Gastroesophageal sphincter (tissue), 4 donors: ENCODE measurements at regions not wholly inside any gene's neighbourhood (a gene's known extent, or its start where the extent isn't known, plus 50 kb on each side); places are given as distances from the start of the nearest gene placed in this dataset.

Source experiments
- ATAC-seq: fragments of 150-250 bp; one replicate; pipeline ENCODE4 v1.9.1; 2016; ENCODE audit warnings: mild to moderate bottlenecking, moderate library complexity
- H3K27ac ChIP-seq, 4 donors: fragments of 200-600 bp; sonication (generic) in 3 of 4; 1 replicate in 3 of 4; 2 replicates in 1 of 4; pipeline ENCODE4 v1.5.1; 2016 to 2019
- H3K27me3 ChIP-seq: fragments of 200-600 bp; sonication (generic); one replicate; pipeline ENCODE4 v1.5.1; 2019
- H3K36me3 ChIP-seq, 2 donors: fragments of 200-600 bp; sonication (generic); one replicate each; pipeline ENCODE4 v1.5.1; 2019; ENCODE audit warnings: control low read depth in 1 of 2
- H3K4me1 ChIP-seq, 3 donors: fragments of 200-600 bp; sonication (generic); 1 replicate in 2 of 3; 2 replicates in 1 of 3; pipeline ENCODE4 v1.5.1; 2016 to 2019; ENCODE audit warnings: control low read depth in 2 of 3
- H3K4me3 ChIP-seq, 2 donors: fragments of 200-600 bp; sonication (generic); one replicate each; pipeline ENCODE4 v1.5.1; 2019; ENCODE audit warnings: mild to moderate bottlenecking in 1 of 2, moderate library complexity in 1 of 2
- H3K9me3 ChIP-seq, 3 donors: fragments of 200-600 bp; sonication (generic); one replicate each; pipeline ENCODE4 v1.5.1; 2017 to 2019; ENCODE audit warnings: control low read depth in 2 of 3
- CTCF ChIP-seq, 4 experiments: fragments of 200-600 bp in 2 of 4; fragments of 450-650 bp in 2 of 4; sonication (generic) in 1 of 4; IDR thresholded peaks; one replicate each; pipeline ENCODE4 v1.5.1; 2017 to 2019; ENCODE audit warnings: antibody characterized with exemption in 4 of 4, mild to moderate bottlenecking in 2 of 4, moderate library complexity in 2 of 4
- EP300 ChIP-seq: sonication (generic); formaldehyde crosslinking; IDR thresholded peaks from one replicate; pipeline ENCODE4 v1.6.1; 2017; ENCODE audit warnings: antibody characterized with exemption, mild to moderate bottlenecking
- POLR2A ChIP-seq, 2 donors: fragments of 450-650 bp; IDR thresholded peaks; one replicate each; pipeline ENCODE4 v1.6.1; 2017; ENCODE audit warnings: antibody characterized with exemption in 2 of 2, mild to moderate bottlenecking in 2 of 2, moderate library complexity in 1 of 2
- POLR2AphosphoS5 ChIP-seq: sonication (generic); formaldehyde crosslinking; IDR thresholded peaks from one replicate; pipeline ENCODE4 v1.6.1; 2017; ENCODE audit warnings: antibody characterized with exemption
- WGBS, 2 donors: methylation state at CpG; one replicate each; pipeline ENCODE4 v1.1.5; 2018; ENCODE audit warnings: low coverage in 1 of 2; 5-methylcytosine and 5-hydroxymethylcytosine counted together

GRCh38 chr9:6086006-6086655 is 70.7 kb upstream of the RANBP6 start:
- H3K4me3 ChIP-seq: no peak overlapping the region
- TF ChIP-seq POLR2AphosphoS5 (no peak), EP300 (no peak), CTCF (IDR thresholded peaks at IDR 0.05) (no peak), POLR2A (IDR thresholded peaks at IDR 0.05) (no peak)
- no peaks in the 10 kb centered on the region for H3K9me3 ChIP-seq
- 86 to 98% methylated on average over 5 to 9 of the region's 9 CpGs for WGBS, 2 donors
- no peaks in the 10 kb centered on the region for H3K4me1 ChIP-seq
- no peak overlapping the region for H3K27ac ChIP-seq
- H3K36me3 ChIP-seq: no peaks in the 10 kb centered on the region
- no peak for ATAC-seq
- H3K27me3 ChIP-seq: no peaks in the 10 kb centered on the region

GRCh38 chr9:6080154-6080716 is 64.8 kb upstream of the RANBP6 start:
- TF ChIP-seq POLR2A (IDR thresholded peaks at IDR 0.05): no peak
- peak in 3 of 4 experiments; percentile 7 to 50 (median 36) for TF ChIP-seq CTCF (IDR thresholded peaks at IDR 0.05)
- Histone ChIP-seq H3K36me3 (no peaks in the 10 kb centered on the region), H3K4me3 (peak overlapping the region; percentile 30 to 50), H3K4me1 (no peaks in the 10 kb centered on the region), H3K27ac (peak overlapping the region; percentile 27 to 80 (median 53)), H3K9me3 (no peaks in the 10 kb centered on the region), H3K27me3 (no peaks in the 10 kb centered on the region)
- 18 to 31% methylated on average over 13 to 18 of the region's 18 CpGs for WGBS, 2 donors
- ATAC-seq: peak; percentile 97

- no peaks in the 10 kb centered on the region for H3K9me3 ChIP-seq
- H3K4me1 ChIP-seq: no peaks in the 10 kb centered on the region
- no peaks in the 10 kb centered on the region for H3K36me3 ChIP-seq
- WGBS, 2 donors: 85 to 96% methylated on average over 4 to 5 of the region's 5 CpGs
- no peak for ATAC-seq
- H3K27me3 ChIP-seq: no peaks in the 10 kb centered on the region
- no peak overlapping the region for H3K27ac ChIP-seq
- H3K4me3 ChIP-seq: peak overlapping the region in 1 of 2 donors; percentile 50
- no peak for TF ChIP-seq POLR2A (IDR thresholded peaks at IDR 0.05)
- TF ChIP-seq EP300: no peak
- no peak for TF ChIP-seq POLR2AphosphoS5
- TF ChIP-seq CTCF (IDR thresholded peaks at IDR 0.05): no peak
These were observed 64.0 kb upstream of the RANBP6 start for GRCh38 chr9:6079386-6079785.

GRCh38 chr9:6078382-6079105 is 63.1 kb upstream of the RANBP6 start:
- ATAC-seq: no peak
- no peaks in the 10 kb centered on the region for H3K27me3 ChIP-seq
- WGBS, 2 donors: 20 to 60% methylated on average over 1 to 5 of the region's 5 CpGs

More at GRCh38 chr9:6078382-6079105, 63.1 kb upstream of the RANBP6 start:
- TF ChIP-seq POLR2A (IDR thresholded peaks at IDR 0.05): no peak
- no peak for TF ChIP-seq CTCF (IDR thresholded peaks at IDR 0.05)
- TF ChIP-seq POLR2AphosphoS5: no peak
- TF ChIP-seq EP300: no peak
- Histone ChIP-seq H3K4me3 (no peak overlapping the region), H3K27ac (no peak overlapping the region), H3K36me3 (no peaks in the 10 kb centered on the region), H3K4me1 (no peaks in the 10 kb centered on the region), H3K9me3 (no peaks in the 10 kb centered on the region)
